ENCODE measurements at regions not wholly inside any gene's neighbourhood (a gene's known extent, or its start where the extent isn't known, plus 50 kb on each side); places are given as distances from the start of the nearest gene placed in this dataset.

DNA sequence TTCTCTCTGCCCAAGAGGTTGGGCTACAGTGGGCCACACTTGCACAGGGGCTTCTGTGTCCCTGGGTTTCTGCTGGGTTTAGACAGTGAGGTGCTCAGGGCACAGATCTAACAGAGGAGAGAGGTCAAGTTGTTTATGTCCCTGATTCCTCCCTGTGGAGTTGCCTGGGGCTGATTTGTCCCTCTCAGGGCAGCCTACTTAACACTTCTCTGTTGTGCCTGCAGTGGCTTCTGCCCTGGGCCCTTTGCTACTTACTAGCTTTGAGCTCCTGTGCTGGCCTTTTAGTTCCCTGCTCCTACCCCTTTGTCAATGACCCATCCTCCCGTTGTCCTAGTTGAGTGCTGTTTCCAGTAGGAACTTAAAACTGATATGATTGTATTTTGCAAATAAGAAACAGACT lies 114.0 kb upstream of the RGMA start:
- TF ChIP-seq, protein P1, sequence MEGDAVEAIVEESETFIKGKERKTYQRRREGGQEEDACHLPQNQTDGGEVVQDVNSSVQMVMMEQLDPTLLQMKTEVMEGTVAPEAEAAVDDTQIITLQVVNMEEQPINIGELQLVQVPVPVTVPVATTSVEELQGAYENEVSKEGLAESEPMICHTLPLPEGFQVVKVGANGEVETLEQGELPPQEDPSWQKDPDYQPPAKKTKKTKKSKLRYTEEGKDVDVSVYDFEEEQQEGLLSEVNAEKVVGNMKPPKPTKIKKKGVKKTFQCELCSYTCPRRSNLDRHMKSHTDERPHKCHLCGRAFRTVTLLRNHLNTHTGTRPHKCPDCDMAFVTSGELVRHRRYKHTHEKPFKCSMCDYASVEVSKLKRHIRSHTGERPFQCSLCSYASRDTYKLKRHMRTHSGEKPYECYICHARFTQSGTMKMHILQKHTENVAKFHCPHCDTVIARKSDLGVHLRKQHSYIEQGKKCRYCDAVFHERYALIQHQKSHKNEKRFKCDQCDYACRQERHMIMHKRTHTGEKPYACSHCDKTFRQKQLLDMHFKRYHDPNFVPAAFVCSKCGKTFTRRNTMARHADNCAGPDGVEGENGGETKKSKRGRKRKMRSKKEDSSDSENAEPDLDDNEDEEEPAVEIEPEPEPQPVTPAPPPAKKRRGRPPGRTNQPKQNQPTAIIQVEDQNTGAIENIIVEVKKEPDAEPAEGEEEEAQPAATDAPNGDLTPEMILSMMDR (IDR thresholded peaks at IDR 0.05): no peak
- TF ChIP-seq POLR2A (IDR thresholded peaks at IDR 0.05): no peak

Data from testis (tissue), 2 donors.